Stomach (tissue), 8 donors: ENCODE measurements at regions not wholly inside any gene's neighbourhood (a gene's known extent, or its start where the extent isn't known, plus 50 kb on each side); places are given as distances from the start of the nearest gene placed in this dataset.

Experiments
- DNase-seq, 2 donors: peaks; one replicate each; pipeline versions ENCODE4 v3.0.0 to v3.0.0-alpha.2; 2013 to 2019
- H3K27ac ChIP-seq, 5 donors: fragments of 200-600 bp in 4 of 5; sonication (generic) in 4 of 5; one replicate each; pipeline ENCODE4 v1.5.1; 2013 to 2019; ENCODE audit warnings: mild to moderate bottlenecking in 1 of 5, moderate library complexity in 1 of 5
- H3K27me3 ChIP-seq, 3 donors: fragments of 200-600 bp; sonication (generic); one replicate each; pipeline ENCODE4 v1.5.1; 2017 to 2019; ENCODE audit warnings: mixed run types in 1 of 3
- H3K36me3 ChIP-seq, 4 donors: fragments of 200-600 bp; sonication (generic); 1 replicate in 3 of 4; 2 replicates in 1 of 4; pipeline ENCODE4 v1.5.1; 2016 to 2019
- H3K4me1 ChIP-seq, 4 donors: fragments of 200-600 bp; sonication (generic); one replicate each; pipeline ENCODE4 v1.5.1; 2016 to 2019
- H3K4me3 ChIP-seq, 4 donors: fragments of 200-600 bp; sonication (generic) in 3 of 4; one replicate each; pipeline ENCODE4 v1.5.1; 2016 to 2019; ENCODE audit warnings: mild to moderate bottlenecking in 1 of 4
- H3K9me3 ChIP-seq, 4 donors: fragments of 200-600 bp; sonication (generic); one replicate each; pipeline ENCODE4 v1.5.1; 2016 to 2019
- EP300 ChIP-seq: sonication (generic); formaldehyde crosslinking; IDR thresholded peaks from one replicate; pipeline ENCODE4 v1.6.1; 2017; ENCODE audit warnings: antibody characterized with exemption
- POLR2A ChIP-seq, 4 donors: fragments of 450-650 bp; IDR thresholded peaks; one replicate each; pipeline ENCODE4 v1.6.1; 2016; ENCODE audit warnings: antibody characterized with exemption in 4 of 4, control low read depth in 2 of 4, mild to moderate bottlenecking in 1 of 4, moderate library complexity in 1 of 4
- POLR2AphosphoS5 ChIP-seq, 3 donors: sonication (generic); formaldehyde crosslinking; IDR thresholded peaks; one replicate each; pipeline ENCODE4 v1.6.1; 2016; ENCODE audit warnings: antibody characterized with exemption in 3 of 3
- WGBS, 5 donors: extraction: QIAGEN DNeasy Blood & Tissue Kit in 3 of 5; methylation state at CpG; one replicate each; pipeline versions ENCODE4 v1.1.5 to v1.1.7; 2013 to 2018; 5-methylcytosine and 5-hydroxymethylcytosine counted together
- intact Hi-C: fragments of 100-400 bp; cut with DNase I; formaldehyde crosslinking; loops from one replicate; pipeline ENCODE4 v1.15.1; 2023; ENCODE audit warnings: low total_unique reads
- TF ChIP-seq, protein P1 (sequence below), 7 experiments: fragments of 450-650 bp in 4 of 7; fragments of 200-600 bp in 3 of 7; sonication (generic) in 3 of 7; IDR thresholded peaks; one replicate each; pipeline ENCODE4 v1.5.1; 2016 to 2019; ENCODE audit warnings: antibody characterized with exemption in 7 of 7, control low read depth in 2 of 7, mild to moderate bottlenecking in 1 of 7
- donor health status: healthy with polysubstance abuse.
- donor health status: Bipolar disorder and iron deficiency.
- donor health status: healthy.

DNA sequence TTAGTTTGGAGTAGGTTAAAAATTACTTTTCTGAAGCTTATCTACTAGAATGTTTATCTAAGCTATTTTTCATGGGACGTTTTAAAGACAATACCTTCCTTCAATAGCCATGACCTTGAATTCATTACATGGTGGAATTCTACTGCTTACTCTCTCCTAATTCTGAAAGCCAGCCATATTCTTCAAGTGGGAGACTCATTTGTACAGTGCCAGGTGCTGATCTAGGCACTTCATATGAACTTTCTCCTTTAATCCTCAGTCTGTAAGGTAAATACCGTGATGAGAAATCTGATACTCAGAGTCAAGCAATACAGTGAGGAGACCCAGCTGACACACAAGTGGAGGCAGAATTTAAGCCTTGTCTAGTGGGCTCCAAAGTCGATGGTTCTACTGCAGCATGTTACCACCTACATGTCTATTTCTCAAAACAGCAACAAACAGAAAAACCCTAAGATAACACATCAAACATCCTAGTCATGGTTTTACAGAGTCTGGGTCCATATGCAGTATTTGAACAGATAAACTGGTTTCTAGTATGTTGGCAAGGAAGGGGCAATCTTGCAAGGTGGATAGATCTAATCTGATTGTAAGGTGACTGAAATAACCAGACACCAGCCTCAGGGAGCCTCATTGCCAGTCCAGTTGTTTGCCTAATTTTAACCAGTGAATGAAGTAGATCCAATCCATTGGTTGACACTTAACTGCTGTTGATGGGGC, 243.7 kb downstream of the PIK3R1 start:
- 32 to 61% (median 45%) methylated on average over 3 of the region's 3 CpGs for WGBS, 5 donors
- peak overlapping the region; percentile 13 to 46 (median 22) for H3K27ac ChIP-seq

DNA sequence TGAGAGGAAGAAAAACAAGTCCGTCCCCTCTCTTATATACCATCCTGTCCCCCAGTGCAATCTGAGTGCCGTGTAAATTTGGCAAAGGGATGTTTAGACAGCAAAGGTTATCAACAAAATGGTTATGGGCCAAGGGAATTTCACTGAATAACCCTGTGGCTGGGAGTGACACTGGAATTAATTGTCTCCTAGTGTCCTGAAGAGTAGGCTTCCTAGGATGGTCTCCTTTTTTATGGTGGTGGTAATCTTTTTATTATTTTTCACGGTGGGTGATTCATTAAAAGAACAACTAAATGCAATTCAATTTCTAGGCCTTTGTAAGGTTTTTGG, 244.2 kb downstream of the PIK3R1 start:
- no peaks in the 10 kb centered on the region for H3K27me3 ChIP-seq
- TF ChIP-seq, protein P1, sequence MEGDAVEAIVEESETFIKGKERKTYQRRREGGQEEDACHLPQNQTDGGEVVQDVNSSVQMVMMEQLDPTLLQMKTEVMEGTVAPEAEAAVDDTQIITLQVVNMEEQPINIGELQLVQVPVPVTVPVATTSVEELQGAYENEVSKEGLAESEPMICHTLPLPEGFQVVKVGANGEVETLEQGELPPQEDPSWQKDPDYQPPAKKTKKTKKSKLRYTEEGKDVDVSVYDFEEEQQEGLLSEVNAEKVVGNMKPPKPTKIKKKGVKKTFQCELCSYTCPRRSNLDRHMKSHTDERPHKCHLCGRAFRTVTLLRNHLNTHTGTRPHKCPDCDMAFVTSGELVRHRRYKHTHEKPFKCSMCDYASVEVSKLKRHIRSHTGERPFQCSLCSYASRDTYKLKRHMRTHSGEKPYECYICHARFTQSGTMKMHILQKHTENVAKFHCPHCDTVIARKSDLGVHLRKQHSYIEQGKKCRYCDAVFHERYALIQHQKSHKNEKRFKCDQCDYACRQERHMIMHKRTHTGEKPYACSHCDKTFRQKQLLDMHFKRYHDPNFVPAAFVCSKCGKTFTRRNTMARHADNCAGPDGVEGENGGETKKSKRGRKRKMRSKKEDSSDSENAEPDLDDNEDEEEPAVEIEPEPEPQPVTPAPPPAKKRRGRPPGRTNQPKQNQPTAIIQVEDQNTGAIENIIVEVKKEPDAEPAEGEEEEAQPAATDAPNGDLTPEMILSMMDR (IDR thresholded peaks at IDR 0.05): no peak
- TF ChIP-seq POLR2A (IDR thresholded peaks at IDR 0.05) (no peak), EP300 (no peak), POLR2AphosphoS5 (IDR thresholded peaks at IDR 0.05) (no peak)
- H3K4me1 ChIP-seq: peaks cover 17 to 46% (median 34%) of the 10 kb centered on the region in 4 donors
- no peak overlapping the region for H3K4me3 ChIP-seq
- intact Hi-C loops: loop anchor here (10.0 kb wide), 1 partner anchor 175 kb away; no protein-coding TSS in a partner anchor
- peak overlapping the region in 4 of 5 donors; percentile 13 to 46 (median 20) for H3K27ac ChIP-seq
- no peaks in the 10 kb centered on the region for H3K36me3 ChIP-seq
- DNase-seq: no peak
- H3K9me3 ChIP-seq: no peaks in the 10 kb centered on the region
- WGBS, 5 donors: 36 to 53% (median 43%) methylated on average over 3 of the region's 3 CpGs

More for the DNA sequence above, 243.7 kb downstream of the PIK3R1 start:
- no peak for DNase-seq
- intact Hi-C loops: no loop called here
- TF ChIP-seq EP300: no peak
- TF ChIP-seq POLR2AphosphoS5 (IDR thresholded peaks at IDR 0.05): no peak
- TF ChIP-seq POLR2A (IDR thresholded peaks at IDR 0.05): no peak
- TF ChIP-seq, protein P1 (IDR thresholded peaks at IDR 0.05): no peak
- Histone ChIP-seq H3K9me3 (no peaks in the 10 kb centered on the region), H3K4me3 (no peak overlapping the region), H3K27me3 (no peaks in the 10 kb centered on the region), H3K36me3 (no peaks in the 10 kb centered on the region), H3K4me1 (peaks cover 17 to 46% (median 34%) of the 10 kb centered on the region in 4 donors)

DNA sequence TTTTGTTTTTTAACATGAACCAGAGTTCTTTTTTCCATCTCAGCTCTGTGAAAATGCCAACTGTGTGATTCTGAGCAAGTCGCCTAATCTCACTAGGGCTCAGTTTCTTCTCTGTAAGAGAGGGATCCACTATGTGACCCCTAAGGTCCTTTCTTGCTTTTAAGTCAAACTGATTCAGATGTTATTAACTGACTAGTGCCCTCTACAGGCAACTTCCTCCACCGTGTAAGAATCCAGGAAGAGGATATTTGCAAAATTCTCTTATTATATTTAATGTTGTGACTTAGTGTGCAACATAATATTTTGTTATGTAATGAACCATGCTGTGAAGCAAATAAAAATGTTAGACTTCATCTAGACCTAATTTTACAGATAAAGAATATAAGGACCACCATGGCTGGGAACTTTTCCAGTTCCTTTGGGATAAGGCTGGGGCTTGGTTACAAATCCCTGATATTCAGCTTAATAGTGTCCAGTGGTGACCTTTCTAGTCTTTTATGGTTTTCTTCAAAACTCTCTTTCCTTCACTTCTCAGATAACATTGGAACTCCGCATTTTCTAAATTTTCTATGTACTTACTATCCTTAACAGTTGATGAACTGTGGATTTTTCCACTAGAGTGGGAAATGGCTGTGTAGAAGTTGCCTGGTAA, 244.7 kb downstream of the PIK3R1 start:
- DNase-seq: peak in 1 of 2 donors; percentile 83

DNA sequence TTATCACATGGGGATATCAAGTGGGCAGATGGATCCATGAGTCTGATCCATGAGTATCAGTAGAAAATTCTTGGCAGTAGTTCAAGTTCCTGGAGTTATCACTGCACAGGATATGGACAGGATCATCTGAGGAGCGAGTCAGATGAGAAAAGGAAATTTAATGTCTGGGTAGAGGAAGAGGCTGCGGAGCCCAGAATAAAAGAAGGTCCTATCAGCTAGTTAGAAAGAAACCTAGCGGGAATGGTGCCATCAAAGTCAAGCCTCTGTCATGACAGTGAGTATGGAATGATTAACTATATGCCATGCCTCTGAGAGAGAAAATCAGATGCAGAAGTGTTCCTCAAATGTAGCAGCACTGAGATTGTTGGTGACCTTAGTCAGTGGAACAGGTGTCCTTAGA, 248.1 kb downstream of the PIK3R1 start:
- WGBS, 5 donors: 89 to 95% (median 94%) methylated on average over 3 of the region's 3 CpGs
- DNase-seq: no peak
- intact Hi-C loops: loop anchor here (10.0 kb wide), 1 partner anchor 179 kb away; no protein-coding TSS in a partner anchor
- Histone ChIP-seq H3K36me3 (no peaks in the 10 kb centered on the region), H3K4me1 (peaks cover 9 to 22% (median 15%) of the 10 kb centered on the region in 4 donors), H3K27ac (no peak overlapping the region), H3K4me3 (no peak overlapping the region), H3K27me3 (no peaks in the 10 kb centered on the region), H3K9me3 (no peaks in the 10 kb centered on the region)
- TF ChIP-seq, protein P1 (IDR thresholded peaks at IDR 0.05): no peak
- TF ChIP-seq POLR2AphosphoS5 (IDR thresholded peaks at IDR 0.05) (no peak), EP300 (no peak), POLR2A (IDR thresholded peaks at IDR 0.05) (no peak)

More for the DNA sequence above, 244.7 kb downstream of the PIK3R1 start:
- Histone ChIP-seq H3K4me1 (peaks cover 17 to 46% (median 34%) of the 10 kb centered on the region in 4 donors), H3K4me3 (no peak overlapping the region), H3K27me3 (no peaks in the 10 kb centered on the region), H3K27ac (peak overlapping the region in 2 of 5 donors; percentile 23 to 46), H3K36me3 (no peaks in the 10 kb centered on the region), H3K9me3 (no peaks in the 10 kb centered on the region)
- TF ChIP-seq, protein P1 (IDR thresholded peaks at IDR 0.05): peak in 4 of 7 experiments; percentile 29 to 63 (median 50)
- no peak for TF ChIP-seq EP300
- TF ChIP-seq POLR2AphosphoS5 (IDR thresholded peaks at IDR 0.05): no peak
- WGBS, 5 donors: 38 to 53% (median 46%) methylated on average over 3 of the region's 3 CpGs
- intact Hi-C loops: loop anchor here (10.0 kb wide), 1 partner anchor 175 kb away; no protein-coding TSS in a partner anchor
